Loucy (cell line): ENCODE measurements at regions not wholly inside any gene's neighbourhood (a gene's known extent, or its start where the extent isn't known, plus 50 kb on each side); places are given as distances from the start of the nearest gene placed in this dataset.

Source experiments
- EZH2phosphoT487 ChIP-seq: fragments of 200-600 bp; IDR thresholded peaks from 2 replicates; pipeline ENCODE4 v1.6.1; 2018; ENCODE audit warnings: antibody characterized with exemption, mild to moderate bottlenecking, moderate library complexity, borderline replicate concordance
- TF ChIP-seq, protein P1 (sequence below): fragments of 200-600 bp; sonication (generic); conservative IDR thresholded peaks from 2 replicates; pipeline ENCODE4 v1.5.1; 2014; ENCODE audit warnings: mild to moderate bottlenecking, antibody characterized with exemption, low read length

GRCh38 chr13:75963302-75963701, 327.2 kb downstream of the LMO7 start:
- TF ChIP-seq, protein P1, sequence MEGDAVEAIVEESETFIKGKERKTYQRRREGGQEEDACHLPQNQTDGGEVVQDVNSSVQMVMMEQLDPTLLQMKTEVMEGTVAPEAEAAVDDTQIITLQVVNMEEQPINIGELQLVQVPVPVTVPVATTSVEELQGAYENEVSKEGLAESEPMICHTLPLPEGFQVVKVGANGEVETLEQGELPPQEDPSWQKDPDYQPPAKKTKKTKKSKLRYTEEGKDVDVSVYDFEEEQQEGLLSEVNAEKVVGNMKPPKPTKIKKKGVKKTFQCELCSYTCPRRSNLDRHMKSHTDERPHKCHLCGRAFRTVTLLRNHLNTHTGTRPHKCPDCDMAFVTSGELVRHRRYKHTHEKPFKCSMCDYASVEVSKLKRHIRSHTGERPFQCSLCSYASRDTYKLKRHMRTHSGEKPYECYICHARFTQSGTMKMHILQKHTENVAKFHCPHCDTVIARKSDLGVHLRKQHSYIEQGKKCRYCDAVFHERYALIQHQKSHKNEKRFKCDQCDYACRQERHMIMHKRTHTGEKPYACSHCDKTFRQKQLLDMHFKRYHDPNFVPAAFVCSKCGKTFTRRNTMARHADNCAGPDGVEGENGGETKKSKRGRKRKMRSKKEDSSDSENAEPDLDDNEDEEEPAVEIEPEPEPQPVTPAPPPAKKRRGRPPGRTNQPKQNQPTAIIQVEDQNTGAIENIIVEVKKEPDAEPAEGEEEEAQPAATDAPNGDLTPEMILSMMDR, result no peak
- no peak for TF ChIP-seq EZH2phosphoT487
